ENCODE measurements at regions not wholly inside any gene's neighbourhood (a gene's known extent, or its start where the extent isn't known, plus 50 kb on each side); places are given as distances from the start of the nearest gene placed in this dataset.

GRCh38 chr2:145016711-145017110, 496.8 kb upstream of the ZEB2 start:
- no peak for ATAC-seq
- Histone ChIP-seq H3K4me3 (no peak overlapping the region), H3K4me2 (no peak overlapping the region), H3K9me2 (ENCODE audit: insufficient read depth) (0 out of 2 replicates have a peak, but pooled peaks cover 3% of the 10 kb centered on the region), H3K27me3 (ENCODE audit: insufficient read depth) (no peaks in the 10 kb centered on the region), H3K4me1 (ENCODE audit: insufficient read depth) (peaks cover 8% of the 10 kb centered on the region; the same call in 1 of the 2 replicates), H2AFZ (no peak overlapping the region), H3K27ac (ENCODE audit: low read depth) (no peak overlapping the region), H3K79me2 (replicated peaks; ENCODE audit: insufficient read depth) (no peaks in the 10 kb centered on the region), H3K36me3 (ENCODE audit: insufficient read depth) (no peaks in the 10 kb centered on the region), H3F3A (replicated peaks; ENCODE audit: low read depth) (no peaks in the 10 kb centered on the region), H4K20me1 (replicated peaks; ENCODE audit: insufficient read depth) (no peaks in the 10 kb centered on the region)
- no peaks in the 10 kb centered on the region for H3K36me3 Mint-ChIP-seq (ENCODE audit: low read depth)
- H3K4me1 Mint-ChIP-seq, result peaks cover 14% of the 10 kb centered on the region
- DNase-seq (ENCODE audit: low spot score), result no peak
- no peak overlapping the region for H3K27ac Mint-ChIP-seq
- H3K4me3 Mint-ChIP-seq, result no peak overlapping the region
- TF ChIP-seq ZNF462 (CRISPR knock-in tag; IDR thresholded peaks at IDR 0.05), result no peak
- no peak for TF ChIP-seq CREB1 (CRISPR knock-in tag; IDR thresholded peaks at IDR 0.05; ENCODE audit: low read depth)
- TF ChIP-seq, protein P1, sequence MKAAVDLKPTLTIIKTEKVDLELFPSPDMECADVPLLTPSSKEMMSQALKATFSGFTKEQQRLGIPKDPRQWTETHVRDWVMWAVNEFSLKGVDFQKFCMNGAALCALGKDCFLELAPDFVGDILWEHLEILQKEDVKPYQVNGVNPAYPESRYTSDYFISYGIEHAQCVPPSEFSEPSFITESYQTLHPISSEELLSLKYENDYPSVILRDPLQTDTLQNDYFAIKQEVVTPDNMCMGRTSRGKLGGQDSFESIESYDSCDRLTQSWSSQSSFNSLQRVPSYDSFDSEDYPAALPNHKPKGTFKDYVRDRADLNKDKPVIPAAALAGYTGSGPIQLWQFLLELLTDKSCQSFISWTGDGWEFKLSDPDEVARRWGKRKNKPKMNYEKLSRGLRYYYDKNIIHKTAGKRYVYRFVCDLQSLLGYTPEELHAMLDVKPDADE (IDR thresholded peaks at IDR 0.05), result no peak
- no peak for TF ChIP-seq STAT1 (IDR thresholded peaks at IDR 0.05; ENCODE audit: unreplicated experiment)
- no peak for TF ChIP-seq CTCF (conservative IDR thresholded peaks at IDR 0.05; ENCODE audit: low read depth in 2 of 2)
- no peaks in the 10 kb centered on the region for H3K9me3 Mint-ChIP-seq
- peaks cover 2% of the 10 kb centered on the region for H3K27me3 Mint-ChIP-seq (ENCODE audit: insufficient read depth, low read depth, poor library complexity)

Data from GM23338 (cell line).